K562 (cell line): ENCODE measurements at regions not wholly inside any gene's neighbourhood (a gene's known extent, or its start where the extent isn't known, plus 50 kb on each side); places are given as distances from the start of the nearest gene placed in this dataset.

Experiments used
- ATAC-seq: fragments of 200-7000 bp; cut with Tn5 transposase; 3 replicates; pipeline ENCODE4 v1.9.1; 2020; ENCODE audit warnings: moderate library complexity
- BruUV-seq: library from RNA; stranded (reverse); fragments of 400-500 nt; replicated peaks from 2 replicates; lab custom pipeline; 2021; lab: Mats Ljungman, UMichigan
- CTCF ChIA-PET: fragments of 300-600 bp; formaldehyde crosslinking; extraction: SDS; loops from one replicate; lab custom pipeline; 2021; ENCODE audit warnings: low intra/inter-chr PET ratio; lab: Yijun Ruan, JAX
- POLR2A ChIA-PET: fragments of 300-600, 350-650 bp; sonication (Branson Sonifier 250); formaldehyde crosslinking; extraction: SDS; loops from one replicate; lab custom pipeline; 2021; ENCODE audit warnings: antibody characterized with exemption, inconsistent platforms; lab: Yijun Ruan, JAX
- DNase-seq, 4 experiments: peaks; one replicate each; pipeline versions ENCODE4 v3.0.0 to v3.0.0-alpha.2; 2011 to 2018; ENCODE audit warnings: low spot score in 3 of 4, mixed read lengths in 3 of 4; ENCODE audit errors: extremely low read depth in 1 of 4
- FAIRE-seq: peaks from 2 replicates; lab custom pipeline; 2011; peaks lifted over from hg19 to GRCh38; lab: Jason Lieb, UNC
- H2AFZ ChIP-seq: 2 replicates; pipeline ENCODE4 v1.6.0; 2011; ENCODE audit warnings: low read depth, low read length, control low read depth, inconsistent platforms
- H3K27ac ChIP-seq: fragments of 200-600 bp; 3 replicates; pipeline ENCODE4 v1.8.0; 2011; ENCODE audit warnings: low read depth, mild to moderate bottlenecking, control low read depth, inconsistent platforms, low read length, moderate library complexity, mixed read lengths; ENCODE audit errors: extremely low read depth
- H3K27me3 ChIP-seq, 2 experiments: fragments of 300-600 bp in 1 of 2; 2 replicates in 1 of 2; 3 replicates in 1 of 2; pipeline versions ENCODE4 v1.6.0 to v1.8.0; 2011; ENCODE audit warnings: inconsistent platforms in 2 of 2, low read length in 2 of 2, mild to moderate bottlenecking in 1 of 2, mixed read lengths in 1 of 2, moderate library complexity in 1 of 2; ENCODE audit not compliant: control insufficient read depth in 2 of 2, insufficient read depth in 2 of 2
- H3K36me3 ChIP-seq: fragments of 300-600 bp; 3 replicates; pipeline ENCODE4 v1.8.0; 2011; ENCODE audit warnings: mild to moderate bottlenecking, low read length, inconsistent platforms; ENCODE audit not compliant: control insufficient read depth, insufficient read depth
- H3K4me1 ChIP-seq, 2 experiments: fragments of 200-600 bp in 1 of 2; replicated peaks in 1 of 2; 2 replicates in 1 of 2; 3 replicates in 1 of 2; pipeline versions ENCODE4 v1.5.1 to v1.8.0; 2011; ENCODE audit warnings: inconsistent platforms in 2 of 2, low read length in 2 of 2, mild to moderate bottlenecking in 1 of 2, mixed read lengths in 1 of 2, moderate library complexity in 1 of 2; ENCODE audit not compliant: control insufficient read depth in 2 of 2, insufficient read depth in 2 of 2
- H3K4me2 ChIP-seq: 2 replicates; pipeline ENCODE4 v1.6.1; 2011; ENCODE audit warnings: low read length, control low read depth, inconsistent platforms, mixed read lengths; ENCODE audit not compliant: insufficient read depth
- H3K4me3 ChIP-seq: fragments of 200-600 bp; sonication (generic), shearing (Covaris generic); 2 replicates; pipeline ENCODE4 v1.5.1; 2016; ENCODE audit warnings: control low read depth, inconsistent platforms
- H3K79me2 ChIP-seq: fragments of 200-600 bp; 3 replicates; pipeline ENCODE4 v1.8.0; 2011; ENCODE audit warnings: low read length, inconsistent platforms; ENCODE audit not compliant: control insufficient read depth, insufficient read depth
- H3K9ac ChIP-seq, 2 experiments: 2 replicates each; pipeline versions ENCODE4 v1.6.0 to v1.6.1; 2011; ENCODE audit warnings: low read depth in 2 of 2, low read length in 2 of 2, control low read depth in 1 of 2, inconsistent platforms in 1 of 2, mild to moderate bottlenecking in 1 of 2, mixed read lengths in 1 of 2; ENCODE audit not compliant: insufficient read depth in 1 of 2
- H3K9me1 ChIP-seq: one replicate; pipeline ENCODE4 v1.6.0; 2011; ENCODE audit warnings: inconsistent platforms, mild to moderate bottlenecking, low read length, moderate library complexity; ENCODE audit not compliant: control insufficient read depth, insufficient read depth
- H3K9me3 ChIP-seq: replicated peaks from 2 replicates; pipeline ENCODE4 v1.5.1; 2011; ENCODE audit warnings: low read depth, low read length, inconsistent platforms; ENCODE audit not compliant: control insufficient read depth, insufficient read depth
- H4K20me1 ChIP-seq: replicated peaks from 2 replicates; pipeline ENCODE4 v1.6.1; 2011; ENCODE audit warnings: low read length, inconsistent platforms, mixed read lengths; ENCODE audit not compliant: control insufficient read depth, insufficient read depth
- CREBBP ChIP-seq: IDR thresholded peaks from one replicate; pipeline ENCODE4 v1.6.1; 2012; ENCODE audit warnings: low read depth, mild to moderate bottlenecking, control low read depth, inconsistent platforms, low read length
- DMBX1 ChIP-seq: fragments of 250-450 bp; sonication (Bioruptor Pico); IDR thresholded peaks from 2 replicates; pipeline ENCODE4 v1.8.0; 2022; ENCODE audit warnings: inconsistent platforms, mild to moderate bottlenecking, moderate library complexity, borderline replicate concordance
- GATAD2B ChIP-seq: fragments of 450-650 bp; IDR thresholded peaks from 2 replicates; pipeline ENCODE4 v1.6.1; 2017; ENCODE audit warnings: mild to moderate bottlenecking, borderline replicate concordance
- HEY1 ChIP-seq: fragments of 250-450 bp; sonication (Bioruptor Pico); IDR thresholded peaks from 2 replicates; pipeline ENCODE4 v1.5.0; 2020; ENCODE audit warnings: mild to moderate bottlenecking, moderate library complexity, borderline replicate concordance
- MCM5 ChIP-seq: fragments of 450-650 bp; IDR thresholded peaks from 2 replicates; pipeline ENCODE4 v1.6.1; 2016; ENCODE audit warnings: low read depth
- NFRKB ChIP-seq: fragments of 450-650 bp; IDR thresholded peaks from 2 replicates; pipeline ENCODE4 v1.6.1; 2016; ENCODE audit warnings: low read depth
- NR1H2 ChIP-seq: sonication (generic); formaldehyde crosslinking; IDR thresholded peaks from 2 replicates; pipeline ENCODE4 v1.4.0; 2020; ENCODE audit warnings: mild to moderate bottlenecking, missing genetic modification reagents
- PHF8 ChIP-seq: fragments of 200-600 bp; sonication (generic); IDR thresholded peaks from 2 replicates; pipeline ENCODE4 v1.6.1; 2012; ENCODE audit warnings: mixed run types, mild to moderate bottlenecking, inconsistent platforms, low read length, moderate library complexity, borderline replicate concordance
- SAFB ChIP-seq: fragments of 200-400 bp; formaldehyde crosslinking; IDR thresholded peaks from 2 replicates; pipeline ENCODE4 v1.6.1; 2017; ENCODE audit warnings: low read depth, low read length, borderline replicate concordance
- SMARCC2 ChIP-seq: fragments of 450-650 bp; IDR thresholded peaks from 2 replicates; pipeline ENCODE4 v1.6.1; 2017; ENCODE audit warnings: antibody characterized with exemption, moderate library complexity, mild to moderate bottlenecking, low read depth
- ZNF584 ChIP-seq: fragments of 200-800 bp; sonication (Bioruptor generic); IDR thresholded peaks from 2 replicates; pipeline ENCODE4 v1.6.1; 2016; ENCODE audit warnings: low read depth, mild to moderate bottlenecking, missing genetic modification characterization, missing compliant biosample characterization
- in situ Hi-C: fragments of 300-500 bp; cut with MboI; formaldehyde crosslinking; loops from 4 replicates; pipeline ENCODE4 v1.15.0; 2018; ENCODE audit warnings: inconsistent platforms, mixed read lengths
- intact Hi-C: fragments of 100-400 bp; cut with micrococcal nuclease; formaldehyde crosslinking; loops from 2 replicates; pipeline ENCODE4 v1.14.2; 2022
- TF ChIP-seq, protein P1 (sequence below): fragments of 250-450 bp; sonication (Bioruptor Pico); IDR thresholded peaks from 2 replicates; pipeline ENCODE4 v1.8.0; 2021; ENCODE audit warnings: moderate library complexity, mild to moderate bottlenecking, inconsistent platforms
- TF ChIP-seq, protein P2 (sequence below): fragments of 450-650 bp; IDR thresholded peaks from 2 replicates; pipeline ENCODE4 v1.6.1; 2018; ENCODE audit not compliant: partially characterized antibody

DNA sequence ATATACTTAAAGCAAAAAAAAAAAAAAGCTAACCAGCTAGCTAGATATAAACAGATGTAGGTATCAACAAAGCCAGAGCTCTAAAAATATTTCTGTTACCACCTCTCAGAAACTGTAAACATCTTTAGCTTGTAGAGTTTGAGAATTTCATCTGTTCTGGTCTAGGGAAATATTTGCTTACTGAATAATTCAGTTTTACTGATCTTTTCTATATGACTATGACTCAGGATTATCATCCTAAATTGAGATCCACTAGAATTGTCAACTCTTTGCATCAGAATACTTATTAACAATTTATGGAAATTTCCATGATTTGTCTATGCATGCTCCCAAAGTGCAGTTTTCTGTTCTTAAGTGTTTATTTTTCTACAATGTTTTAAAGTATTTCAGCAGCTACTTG is 517.3 kb downstream of the DIPK2A start:
- Histone ChIP-seq H3K27me3 (no peaks in the 10 kb centered on the region), H3K4me2 (no peak overlapping the region), H3K9ac (no peak overlapping the region), H2AFZ (no peak overlapping the region), H3K4me1 (no peaks in the 10 kb centered on the region), H3K36me3 (no peaks in the 10 kb centered on the region), H3K27ac (no peak overlapping the region), H3K9me1 (no peaks in the 10 kb centered on the region), H3K9me3 (no peaks in the 10 kb centered on the region), H3K4me3 (no peak overlapping the region), H4K20me1 (no peaks in the 10 kb centered on the region), H3K79me2 (no peaks in the 10 kb centered on the region)
- ChIA-PET CTCF (no interaction called here), POLR2A (no interaction called here)
- DNase-seq, result no peak
- BruUV-seq, result no TSS peak
- ATAC-seq, result no peak
- no peak for TF ChIP-seq CREBBP
- TF ChIP-seq MCM5, result no peak
- no peak for TF ChIP-seq GATAD2B
- TF ChIP-seq NFRKB, result no peak
- intact Hi-C loops, result no loop called here
- no peak for FAIRE-seq
- in situ Hi-C loops, result no loop called here

DNA sequence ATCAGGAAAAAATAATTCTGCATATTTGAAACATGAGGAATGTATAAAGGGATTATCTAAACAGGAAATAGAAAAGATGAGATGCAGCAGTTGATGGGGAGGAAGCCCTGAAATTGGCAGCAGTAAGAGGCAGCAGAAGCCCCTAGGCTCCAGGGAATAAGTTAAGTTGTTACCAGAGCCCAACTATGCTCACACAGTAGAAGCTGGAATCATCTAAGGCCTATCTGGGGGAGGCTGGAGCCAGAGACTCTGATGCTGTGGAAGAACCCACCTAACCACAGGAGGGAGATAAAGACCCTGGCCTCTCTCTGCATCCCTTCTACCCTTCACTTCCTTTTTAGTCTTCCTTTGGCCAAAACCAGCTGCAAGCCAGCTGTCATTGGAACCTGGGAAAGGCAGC is 519.7 kb downstream of the DIPK2A start:
- no peak for ATAC-seq
- no peak overlapping the region for H3K4me3 ChIP-seq
- H3K79me2 ChIP-seq, result no peaks in the 10 kb centered on the region
- CTCF ChIA-PET, result no interaction called here
- no peak for FAIRE-seq
- no peak overlapping the region for H2AFZ ChIP-seq
- no peak for DNase-seq
- no peaks in the 10 kb centered on the region for H3K27me3 ChIP-seq
- no peaks in the 10 kb centered on the region for H4K20me1 ChIP-seq
- no peak overlapping the region for H3K9ac ChIP-seq
- no peaks in the 10 kb centered on the region for H3K36me3 ChIP-seq
- POLR2A ChIA-PET, result no interaction called here
- no peak overlapping the region for H3K27ac ChIP-seq
- intact Hi-C loops, result no loop called here
- H3K9me1 ChIP-seq, result no peaks in the 10 kb centered on the region
- in situ Hi-C loops, result no loop called here
- H3K9me3 ChIP-seq, result no peaks in the 10 kb centered on the region
- H3K4me2 ChIP-seq, result no peak overlapping the region
- no TSS peak for BruUV-seq
- H3K4me1 ChIP-seq, result no peaks in the 10 kb centered on the region
- TF ChIP-seq DMBX1 (CRISPR knock-in tag) (no peak), NR1H2 (CRISPR knock-in tag) (no peak), SMARCC2 (no peak), ZNF584 (CRISPR knock-in tag) (no peak), SAFB (no peak), HEY1 (CRISPR knock-in tag) (no peak), PHF8 (no peak)
- TF ChIP-seq, protein P1, sequence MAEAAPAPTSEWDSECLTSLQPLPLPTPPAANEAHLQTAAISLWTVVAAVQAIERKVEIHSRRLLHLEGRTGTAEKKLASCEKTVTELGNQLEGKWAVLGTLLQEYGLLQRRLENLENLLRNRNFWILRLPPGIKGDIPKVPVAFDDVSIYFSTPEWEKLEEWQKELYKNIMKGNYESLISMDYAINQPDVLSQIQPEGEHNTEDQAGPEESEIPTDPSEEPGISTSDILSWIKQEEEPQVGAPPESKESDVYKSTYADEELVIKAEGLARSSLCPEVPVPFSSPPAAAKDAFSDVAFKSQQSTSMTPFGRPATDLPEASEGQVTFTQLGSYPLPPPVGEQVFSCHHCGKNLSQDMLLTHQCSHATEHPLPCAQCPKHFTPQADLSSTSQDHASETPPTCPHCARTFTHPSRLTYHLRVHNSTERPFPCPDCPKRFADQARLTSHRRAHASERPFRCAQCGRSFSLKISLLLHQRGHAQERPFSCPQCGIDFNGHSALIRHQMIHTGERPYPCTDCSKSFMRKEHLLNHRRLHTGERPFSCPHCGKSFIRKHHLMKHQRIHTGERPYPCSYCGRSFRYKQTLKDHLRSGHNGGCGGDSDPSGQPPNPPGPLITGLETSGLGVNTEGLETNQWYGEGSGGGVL (CRISPR knock-in tag), result no peak
- TF ChIP-seq, protein P2, sequence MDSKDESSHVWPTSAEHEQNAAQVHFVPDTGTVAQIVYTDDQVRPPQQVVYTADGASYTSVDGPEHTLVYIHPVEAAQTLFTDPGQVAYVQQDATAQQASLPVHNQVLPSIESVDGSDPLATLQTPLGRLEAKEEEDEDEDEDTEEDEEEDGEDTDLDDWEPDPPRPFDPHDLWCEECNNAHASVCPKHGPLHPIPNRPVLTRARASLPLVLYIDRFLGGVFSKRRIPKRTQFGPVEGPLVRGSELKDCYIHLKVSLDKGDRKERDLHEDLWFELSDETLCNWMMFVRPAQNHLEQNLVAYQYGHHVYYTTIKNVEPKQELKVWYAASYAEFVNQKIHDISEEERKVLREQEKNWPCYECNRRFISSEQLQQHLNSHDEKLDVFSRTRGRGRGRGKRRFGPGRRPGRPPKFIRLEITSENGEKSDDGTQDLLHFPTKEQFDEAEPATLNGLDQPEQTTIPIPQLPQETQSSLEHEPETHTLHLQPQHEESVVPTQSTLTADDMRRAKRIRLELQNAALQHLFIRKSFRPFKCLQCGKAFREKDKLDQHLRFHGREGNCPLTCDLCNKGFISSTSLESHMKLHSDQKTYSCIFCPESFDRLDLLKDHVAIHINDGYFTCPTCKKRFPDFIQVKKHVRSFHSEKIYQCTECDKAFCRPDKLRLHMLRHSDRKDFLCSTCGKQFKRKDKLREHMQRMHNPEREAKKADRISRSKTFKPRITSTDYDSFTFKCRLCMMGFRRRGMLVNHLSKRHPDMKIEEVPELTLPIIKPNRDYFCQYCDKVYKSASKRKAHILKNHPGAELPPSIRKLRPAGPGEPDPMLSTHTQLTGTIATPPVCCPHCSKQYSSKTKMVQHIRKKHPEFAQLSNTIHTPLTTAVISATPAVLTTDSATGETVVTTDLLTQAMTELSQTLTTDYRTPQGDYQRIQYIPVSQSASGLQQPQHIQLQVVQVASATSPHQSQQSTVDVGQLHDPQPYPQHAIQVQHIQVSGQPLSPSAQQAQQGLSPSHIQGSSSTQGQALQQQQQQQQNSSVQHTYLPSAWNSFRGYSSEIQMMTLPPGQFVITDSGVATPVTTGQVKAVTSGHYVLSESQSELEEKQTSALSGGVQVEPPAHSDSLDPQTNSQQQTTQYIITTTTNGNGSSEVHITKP, result no peak
